Activated naive CD8-positive, alpha-beta T cell treated with anti-CD3 and anti-CD28 coated beads for 36 hours (primary cell): ENCODE measurements at regions not wholly inside any gene's neighbourhood (a gene's known extent, or its start where the extent isn't known, plus 50 kb on each side); places are given as distances from the start of the nearest gene placed in this dataset.
"Not testable (repeated sequence)": the region's sequence is repeated elsewhere in the genome, so short reads cannot be mapped to it uniquely, and the experiment has no call there.

Experiments used
- DNase-seq: peaks from one replicate; pipeline ENCODE4 v3.0.0; 2021
- H3K27ac Mint-ChIP-seq: one replicate; pipeline ENCODE4 v1.8.0; 2022; ENCODE audit warnings: mild to moderate bottlenecking, moderate library complexity, mixed read lengths
- H3K27me3 Mint-ChIP-seq: one replicate; pipeline ENCODE4 v1.8.0; 2022; ENCODE audit warnings: mild to moderate bottlenecking, mixed read lengths
- H3K36me3 Mint-ChIP-seq: one replicate; pipeline ENCODE4 v1.8.0; 2021; ENCODE audit warnings: mild to moderate bottlenecking, mixed read lengths
- H3K4me1 Mint-ChIP-seq: one replicate; pipeline ENCODE4 v1.8.0; 2021; ENCODE audit warnings: mixed read lengths
- H3K4me3 Mint-ChIP-seq: one replicate; pipeline ENCODE4 v1.8.0; 2022; ENCODE audit warnings: mild to moderate bottlenecking, moderate library complexity, mixed read lengths
- H3K9me3 Mint-ChIP-seq: one replicate; pipeline ENCODE4 v1.8.0; 2022; ENCODE audit warnings: mixed read lengths

DNA sequence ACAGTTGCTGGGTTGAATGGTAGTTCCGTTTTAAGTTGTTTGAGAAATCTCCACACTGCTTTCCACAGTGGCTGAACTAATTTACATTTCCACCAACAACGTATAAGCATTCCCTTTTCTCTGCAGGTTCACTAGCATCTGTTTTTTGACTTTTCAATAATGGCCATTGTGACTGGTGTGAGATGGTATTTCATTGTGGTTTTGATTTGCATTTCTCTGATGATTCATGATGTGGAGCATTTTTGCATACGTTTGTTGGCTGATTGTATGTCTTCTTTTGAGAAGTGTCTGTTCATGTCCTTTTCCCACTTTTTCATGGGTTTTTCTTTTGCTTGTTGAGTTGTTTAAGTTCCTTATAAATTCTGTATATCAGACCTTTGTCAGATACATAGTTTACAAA, 150.2 kb upstream of the MAP3K1 start:
- not testable (repeated sequence) for H3K4me3 Mint-ChIP-seq, H3K27me3 Mint-ChIP-seq, H3K27ac Mint-ChIP-seq, H3K9me3 Mint-ChIP-seq, DNase-seq, H3K36me3 Mint-ChIP-seq
- peaks cover 10% of the 10 kb centered on the region for H3K4me1 Mint-ChIP-seq

- peaks cover 4% of the 10 kb centered on the region for H3K9me3 Mint-ChIP-seq
- H3K27me3 Mint-ChIP-seq = no peaks in the 10 kb centered on the region
- DNase-seq = no peak
- no peak overlapping the region for H3K27ac Mint-ChIP-seq
- H3K36me3 Mint-ChIP-seq = peaks cover 2% of the 10 kb centered on the region
- H3K4me1 Mint-ChIP-seq = peaks cover 14% of the 10 kb centered on the region
- H3K4me3 Mint-ChIP-seq = no peak overlapping the region
Measured at GRCh38 chr5:56664025-56664424, 151.3 kb upstream of the MAP3K1 start.

- no peak overlapping the region for H3K27ac Mint-ChIP-seq
- peaks cover 4% of the 10 kb centered on the region for H3K9me3 Mint-ChIP-seq
- H3K36me3 Mint-ChIP-seq = peaks cover 2% of the 10 kb centered on the region
- no peak for DNase-seq
- H3K27me3 Mint-ChIP-seq = no peaks in the 10 kb centered on the region
- peaks cover 14% of the 10 kb centered on the region for H3K4me1 Mint-ChIP-seq
- no peak overlapping the region for H3K4me3 Mint-ChIP-seq
Measured at GRCh38 chr5:56663523-56663922, 151.8 kb upstream of the MAP3K1 start.

GRCh38 chr5:56662893-56663292, 152.5 kb upstream of the MAP3K1 start:
- Mint-ChIP-seq H3K27ac (no peak overlapping the region), H3K4me3 (no peak overlapping the region), H3K36me3 (peaks cover 2% of the 10 kb centered on the region), H3K4me1 (peaks cover 14% of the 10 kb centered on the region), H3K9me3 (peaks cover 4% of the 10 kb centered on the region), H3K27me3 (no peaks in the 10 kb centered on the region)
- DNase-seq = no peak

DNA sequence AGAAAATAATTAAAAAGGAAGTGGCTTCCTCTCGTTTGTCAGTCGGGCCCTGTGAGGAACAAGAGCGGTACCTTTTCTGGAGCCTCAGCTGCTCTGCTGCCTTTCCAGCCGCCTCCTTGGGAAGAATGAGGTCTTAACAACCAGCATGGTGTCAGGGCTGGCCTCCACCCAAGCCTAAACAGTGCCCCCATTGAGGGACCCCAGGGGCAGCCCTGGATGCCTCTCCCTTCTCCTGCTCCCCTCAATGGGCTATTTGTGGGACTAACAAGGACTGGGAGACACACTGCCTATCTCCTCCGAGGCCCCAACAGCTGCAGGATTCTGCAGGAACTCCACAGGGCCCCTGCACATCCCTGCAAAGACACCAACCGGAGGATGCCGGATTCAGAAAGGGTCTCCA, 155.4 kb upstream of the MAP3K1 start:
- H3K36me3 Mint-ChIP-seq = no peaks in the 10 kb centered on the region
- DNase-seq = no peak
- no peak overlapping the region for H3K4me3 Mint-ChIP-seq
- no peaks in the 10 kb centered on the region for H3K27me3 Mint-ChIP-seq
- H3K9me3 Mint-ChIP-seq = no peaks in the 10 kb centered on the region
- no peak overlapping the region for H3K27ac Mint-ChIP-seq
- H3K4me1 Mint-ChIP-seq = peaks cover 13% of the 10 kb centered on the region

- peaks cover 13% of the 10 kb centered on the region for H3K4me1 Mint-ChIP-seq
- H3K27ac Mint-ChIP-seq = no peak overlapping the region
- H3K4me3 Mint-ChIP-seq = no peak overlapping the region
- DNase-seq = no peak
- H3K36me3 Mint-ChIP-seq = no peaks in the 10 kb centered on the region
- no peaks in the 10 kb centered on the region for H3K27me3 Mint-ChIP-seq
- no peaks in the 10 kb centered on the region for H3K9me3 Mint-ChIP-seq
Measured at GRCh38 chr5:56658972-56659371, 156.4 kb upstream of the MAP3K1 start.

DNA sequence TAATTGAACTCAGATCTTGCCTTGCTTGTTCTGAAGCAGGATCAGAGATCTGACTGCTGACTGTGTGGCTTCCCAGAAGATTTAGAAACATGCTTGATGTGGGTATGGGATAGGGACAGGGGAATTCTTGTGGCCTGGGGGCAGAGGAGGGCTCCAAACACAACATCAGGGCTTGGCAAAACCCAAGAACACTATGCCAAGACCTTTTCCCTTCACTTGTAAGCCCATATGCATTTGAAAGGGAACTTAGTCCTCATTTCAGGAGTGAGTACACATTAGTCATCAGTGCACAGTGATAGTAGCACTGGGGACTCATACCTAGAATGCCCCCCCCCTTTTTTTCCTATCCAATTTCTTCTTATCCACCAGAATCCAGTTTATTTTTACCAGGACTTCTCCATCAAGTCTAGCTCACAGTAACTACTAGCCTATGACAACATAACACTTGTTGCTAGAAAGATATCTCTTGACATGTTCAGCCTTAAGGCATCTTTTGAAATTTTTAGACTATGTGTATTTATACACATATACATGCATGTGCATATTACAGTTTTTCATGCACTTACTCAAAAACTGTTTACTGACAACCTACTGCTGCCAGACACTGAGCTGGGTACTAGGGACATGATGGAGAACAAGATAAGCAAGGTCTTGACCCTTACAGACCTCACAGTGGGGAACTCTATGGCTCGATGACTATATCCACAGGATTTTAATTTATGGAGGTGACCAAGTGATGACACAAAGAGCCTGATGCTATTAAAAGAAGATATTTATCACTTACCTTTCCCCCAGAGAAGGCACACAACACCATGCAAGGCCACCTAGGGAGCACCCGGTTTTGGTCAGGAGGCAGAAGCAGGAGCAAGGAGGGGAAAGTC, 158.3 kb upstream of the MAP3K1 start:
- no peaks in the 10 kb centered on the region for H3K9me3 Mint-ChIP-seq
- H3K27me3 Mint-ChIP-seq = no peaks in the 10 kb centered on the region
- H3K4me3 Mint-ChIP-seq = no peak overlapping the region
- no peak overlapping the region for H3K27ac Mint-ChIP-seq
- H3K36me3 Mint-ChIP-seq = no peaks in the 10 kb centered on the region
- no peak for DNase-seq
- peaks cover 14% of the 10 kb centered on the region for H3K4me1 Mint-ChIP-seq

DNA sequence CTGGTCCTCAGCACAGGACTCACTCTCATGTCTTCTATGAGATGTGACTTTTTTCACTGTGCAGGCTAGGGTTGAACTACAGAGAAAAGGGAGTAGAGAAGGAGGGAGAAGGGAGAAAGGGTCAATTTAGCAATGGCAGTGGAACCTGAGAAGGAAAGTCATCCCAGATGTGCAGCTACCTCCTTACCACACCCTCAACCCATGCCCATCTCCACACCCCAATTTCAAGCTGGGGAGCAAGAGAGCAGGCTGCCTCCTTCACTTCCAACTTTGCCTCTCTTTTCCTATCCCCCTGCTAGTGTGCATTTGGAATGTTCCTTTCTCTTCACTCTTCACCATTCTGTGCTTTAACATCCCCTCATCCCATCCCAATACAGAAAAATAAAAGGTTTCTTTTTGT, 163.5 kb upstream of the MAP3K1 start:
- DNase-seq = no peak
- Mint-ChIP-seq H3K4me1 (peaks cover 5% of the 10 kb centered on the region), H3K4me3 (no peak overlapping the region), H3K27me3 (no peaks in the 10 kb centered on the region), H3K27ac (no peak overlapping the region), H3K36me3 (no peaks in the 10 kb centered on the region), H3K9me3 (no peaks in the 10 kb centered on the region)

DNA sequence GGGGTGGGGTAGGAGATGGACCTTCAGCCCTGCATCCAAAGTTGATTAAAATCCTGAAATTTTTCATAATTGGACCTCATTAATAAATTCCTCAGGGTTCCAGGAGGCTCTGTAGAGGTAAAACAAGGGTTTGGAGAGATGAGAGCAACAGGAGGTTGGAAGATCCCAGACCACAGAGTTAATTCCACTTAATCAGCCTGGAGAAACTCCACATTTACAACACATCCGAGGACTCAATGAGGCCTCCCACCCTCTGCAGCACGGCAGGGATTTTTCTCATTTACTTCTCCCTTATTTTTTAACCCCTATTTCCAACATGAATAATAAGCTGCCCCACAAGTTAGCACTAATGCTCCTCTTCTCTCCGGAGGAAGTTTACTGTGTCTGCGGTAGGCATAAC, 165.0 kb upstream of the MAP3K1 start:
- Mint-ChIP-seq H3K36me3 (no peaks in the 10 kb centered on the region), H3K4me3 (no peak overlapping the region), H3K27me3 (no peaks in the 10 kb centered on the region), H3K9me3 (no peaks in the 10 kb centered on the region), H3K27ac (no peak overlapping the region), H3K4me1 (peaks cover 1% of the 10 kb centered on the region)
- no peak for DNase-seq

- Mint-ChIP-seq H3K4me3 (no peak overlapping the region), H3K36me3 (no peaks in the 10 kb centered on the region), H3K27ac (no peak overlapping the region), H3K9me3 (no peaks in the 10 kb centered on the region), H3K27me3 (no peaks in the 10 kb centered on the region), H3K4me1 (peaks cover 1% of the 10 kb centered on the region)
- no peak for DNase-seq
Measured at GRCh38 chr5:56649569-56649968, 165.8 kb upstream of the MAP3K1 start.

DNA sequence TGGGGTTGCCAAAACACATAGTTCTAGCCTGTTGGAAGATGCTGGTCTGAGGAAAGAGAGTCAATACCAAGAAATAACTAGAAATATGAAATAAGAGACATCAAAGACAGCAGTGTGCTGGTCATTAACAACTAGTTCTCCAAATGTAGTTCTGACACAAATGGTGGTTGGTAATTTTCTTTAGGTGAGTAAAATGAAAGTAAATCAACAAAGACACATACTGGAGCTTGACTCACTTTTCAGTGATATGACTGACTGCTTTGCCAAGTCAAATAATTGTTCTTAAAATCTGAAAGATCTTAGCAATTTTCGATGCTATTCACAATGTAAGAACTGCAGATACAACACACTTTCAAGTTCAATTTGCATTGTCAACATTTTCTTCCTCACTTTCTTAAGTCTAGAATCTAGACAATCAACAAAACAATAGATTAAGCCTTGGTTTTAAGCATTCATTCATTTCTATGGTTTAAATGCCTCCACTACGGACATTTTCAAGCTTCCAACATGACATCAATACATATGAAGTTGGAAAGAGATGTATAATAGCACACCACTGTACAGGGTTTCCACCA, 166.8 kb upstream of the MAP3K1 start:
- no peak overlapping the region for H3K27ac Mint-ChIP-seq
- H3K27me3 Mint-ChIP-seq = no peaks in the 10 kb centered on the region
- no peaks in the 10 kb centered on the region for H3K9me3 Mint-ChIP-seq
- H3K4me1 Mint-ChIP-seq = peaks cover 1% of the 10 kb centered on the region
- H3K4me3 Mint-ChIP-seq = no peak overlapping the region
- DNase-seq = no peak
- H3K36me3 Mint-ChIP-seq = no peaks in the 10 kb centered on the region

DNA sequence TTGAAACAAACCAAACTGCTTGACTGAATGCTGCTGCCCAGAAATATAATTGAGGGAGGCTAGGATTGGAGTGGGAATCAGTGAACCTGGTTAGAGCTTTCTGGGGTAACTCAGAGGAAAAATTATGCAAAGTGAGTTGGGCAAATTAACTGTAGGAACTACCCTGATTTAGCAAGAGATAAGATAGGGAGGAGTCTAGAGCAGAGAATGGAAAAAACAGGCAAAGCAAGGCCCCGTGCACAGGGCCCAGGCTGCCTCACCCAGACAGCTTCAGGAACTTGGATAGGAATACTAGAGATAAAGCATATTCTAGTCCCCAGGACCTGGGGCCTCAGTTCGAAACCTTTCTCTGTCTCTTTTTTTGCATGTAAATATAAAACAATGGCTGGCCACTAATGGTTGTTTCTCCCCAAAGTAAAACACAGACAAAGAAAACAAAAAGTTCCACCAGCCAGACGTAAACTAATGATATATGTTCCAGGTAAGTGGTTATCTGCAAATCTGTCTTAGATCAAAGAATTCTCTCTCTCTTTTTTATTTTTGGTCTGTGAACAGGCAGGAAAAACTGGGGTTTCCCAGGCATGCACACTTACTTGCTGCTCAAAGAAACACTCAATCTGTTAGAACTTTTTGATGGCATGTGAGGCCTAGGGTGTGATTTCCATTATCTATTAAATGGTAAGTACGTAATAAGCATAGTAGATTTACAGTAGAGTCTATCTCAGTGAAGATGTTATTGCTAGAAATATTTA, 168.1 kb upstream of the MAP3K1 start:
- Mint-ChIP-seq H3K4me1 (no peaks in the 10 kb centered on the region), H3K36me3 (no peaks in the 10 kb centered on the region), H3K27me3 (no peaks in the 10 kb centered on the region), H3K4me3 (no peak overlapping the region), H3K9me3 (no peaks in the 10 kb centered on the region), H3K27ac (no peak overlapping the region)
- no peak for DNase-seq

DNA sequence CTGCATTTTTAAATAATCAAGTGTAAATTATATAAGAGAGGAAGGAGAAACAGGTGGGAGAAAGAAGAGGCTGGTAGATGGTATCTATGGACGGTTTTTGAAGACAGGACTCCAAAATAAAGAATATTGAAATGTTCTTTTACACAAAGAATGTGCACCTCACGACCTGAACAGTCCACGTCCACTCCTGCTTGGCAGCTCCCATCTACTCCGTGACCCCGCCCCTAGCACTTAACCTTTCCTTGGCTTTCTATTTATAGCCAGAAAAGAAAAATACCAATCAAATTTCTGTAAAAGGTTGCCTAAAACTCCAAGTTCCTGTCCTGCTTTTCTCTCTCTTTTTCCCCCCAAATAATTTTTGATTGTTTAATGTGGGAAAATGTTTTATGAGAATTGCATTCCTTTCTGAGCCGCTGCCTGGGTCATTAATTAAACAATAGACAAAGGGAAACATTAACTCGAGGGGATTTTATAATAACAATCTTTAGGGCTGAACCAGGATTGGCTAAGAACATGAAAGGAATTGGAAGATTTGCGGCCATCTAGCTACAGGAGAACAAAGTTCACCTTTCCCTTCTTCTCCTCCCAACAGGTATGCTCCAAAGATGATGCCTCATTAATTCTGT, 173.6 kb upstream of the MAP3K1 start:
- no peak for DNase-seq
- Mint-ChIP-seq H3K27ac (no peak overlapping the region), H3K4me3 (no peak overlapping the region), H3K9me3 (no peaks in the 10 kb centered on the region), H3K27me3 (peaks cover 4% of the 10 kb centered on the region), H3K4me1 (no peaks in the 10 kb centered on the region), H3K36me3 (no peaks in the 10 kb centered on the region)

GRCh38 chr5:56640763-56641406, 174.5 kb upstream of the MAP3K1 start:
- no peak for DNase-seq
- Mint-ChIP-seq H3K9me3 (no peaks in the 10 kb centered on the region), H3K36me3 (no peaks in the 10 kb centered on the region), H3K4me1 (no peaks in the 10 kb centered on the region), H3K4me3 (no peak overlapping the region), H3K27me3 (peaks cover 4% of the 10 kb centered on the region), H3K27ac (no peak overlapping the region)

- DNase-seq = no peak
- Mint-ChIP-seq H3K27ac (no peak overlapping the region), H3K4me3 (no peak overlapping the region), H3K27me3 (peaks cover 4% of the 10 kb centered on the region), H3K9me3 (no peaks in the 10 kb centered on the region), H3K36me3 (no peaks in the 10 kb centered on the region), H3K4me1 (no peaks in the 10 kb centered on the region)
Measured at GRCh38 chr5:56639476-56639875, 175.9 kb upstream of the MAP3K1 start.
